Stimulated activated CD8-positive, alpha-beta memory T cell treated with anti-CD3 and anti-CD28 coated beads, Interleukin-7, amount 100 ng/mL, for 4 hours (primary cell): ENCODE measurements at regions not wholly inside any gene's neighbourhood (a gene's known extent, or its start where the extent isn't known, plus 50 kb on each side); places are given as distances from the start of the nearest gene placed in this dataset.

ENCODE experiments used
- DNase-seq, 2 donors: peaks; one replicate each; pipeline ENCODE4 v3.0.0-alpha.2; 2020; ENCODE audit warnings: low read depth in 2 of 2

GRCh38 chr9:16154521-16155078 is 601.8 kb downstream of the CCDC171 start:
- peak; percentile 23 to 28 for DNase-seq

DNA sequence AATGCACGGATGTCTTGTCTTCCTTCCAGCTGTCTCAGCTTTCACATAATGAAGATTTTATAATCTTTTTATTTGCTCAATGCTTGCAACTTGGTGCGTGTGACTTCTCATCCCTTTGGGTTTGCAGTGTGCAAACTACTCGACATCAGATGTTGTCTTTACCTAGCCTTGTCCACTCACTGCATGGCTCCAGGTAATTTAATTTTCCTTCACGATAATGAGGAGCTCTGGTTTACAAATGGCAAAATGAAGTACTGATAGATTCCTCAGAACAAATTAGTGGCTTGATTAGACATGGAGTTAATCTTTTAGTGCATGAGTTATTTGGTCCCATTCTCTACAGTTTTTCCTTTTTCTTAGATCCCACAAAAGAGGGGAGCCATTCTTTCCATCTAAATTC is 603.0 kb downstream of the CCDC171 start:
- DNase-seq, result no peak

DNA sequence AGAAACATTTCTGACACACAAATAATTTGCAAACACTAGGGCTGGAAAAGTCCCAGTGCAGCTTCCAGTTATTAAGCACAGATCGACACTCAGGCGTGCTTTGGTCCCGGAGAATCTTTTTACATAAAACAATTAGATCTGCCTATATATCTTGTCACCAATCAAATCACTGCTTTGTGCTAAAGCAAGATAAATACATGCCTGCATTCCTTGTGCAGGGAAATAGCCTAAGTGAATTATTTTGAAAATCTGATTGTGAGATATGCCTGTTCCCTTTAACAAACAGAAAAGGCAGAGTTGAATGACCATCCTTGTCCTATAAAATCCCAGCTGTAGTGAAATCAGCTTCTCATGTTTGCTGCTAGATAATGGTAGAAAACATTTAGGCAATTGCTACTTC is 604.4 kb downstream of the CCDC171 start:
- no peak for DNase-seq

DNA sequence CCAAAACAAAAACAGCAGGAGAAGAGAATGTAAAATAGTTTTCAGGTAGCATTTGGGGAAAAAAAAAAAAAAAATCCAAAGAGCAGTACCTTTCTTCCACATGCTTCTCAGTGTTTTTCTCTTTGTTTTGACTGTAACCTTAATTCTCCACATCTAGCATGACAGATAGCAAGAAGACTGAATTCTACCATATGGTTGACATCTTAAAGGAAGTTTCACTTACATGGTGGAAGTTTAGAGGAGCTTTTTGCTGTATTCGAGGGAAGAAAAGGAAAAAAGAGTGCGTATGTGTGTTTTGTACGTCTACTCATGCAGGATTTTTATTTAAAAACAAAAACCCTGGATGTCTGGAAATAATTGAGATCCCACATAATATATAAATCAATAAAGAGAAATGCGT is 604.8 kb downstream of the CCDC171 start:
- no peak for DNase-seq

DNA sequence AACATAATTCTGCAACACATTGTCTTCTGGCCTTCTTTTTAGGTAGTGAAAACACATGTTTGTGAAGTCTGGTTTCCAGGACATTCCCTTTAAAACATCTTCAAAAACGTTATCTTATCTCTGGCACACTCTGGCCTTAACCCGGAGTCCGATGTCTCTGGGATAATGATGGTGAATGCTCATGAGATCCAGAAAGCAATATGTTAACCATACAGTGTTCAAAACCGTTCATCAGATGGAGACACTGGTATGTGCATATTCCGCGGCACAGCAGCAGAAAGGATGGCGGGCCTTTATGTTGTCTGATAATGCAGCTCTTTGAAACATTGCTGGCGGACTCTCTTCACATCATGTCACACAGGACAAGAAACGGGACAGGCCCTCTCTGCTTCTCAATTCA is 605.2 kb downstream of the CCDC171 start:
- no peak for DNase-seq

- no peak for DNase-seq
Measured at GRCh38 chr9:16161483-16161882, 608.6 kb downstream of the CCDC171 start.

GRCh38 chr9:16170119-16170518 is 617.3 kb downstream of the CCDC171 start:
- DNase-seq, result no peak

- DNase-seq, result no peak
Measured at GRCh38 chr9:16171911-16172310, 619.1 kb downstream of the CCDC171 start.

GRCh38 chr9:16172796-16173195 is 620.0 kb downstream of the CCDC171 start:
- DNase-seq, result no peak

- no peak for DNase-seq
Measured at GRCh38 chr9:16174915-16175314, 622.1 kb downstream of the CCDC171 start.

- no peak for DNase-seq
Measured at GRCh38 chr9:16175461-16175860, 622.6 kb downstream of the CCDC171 start.

GRCh38 chr9:16178294-16178693 is 625.5 kb downstream of the CCDC171 start:
- DNase-seq, result no peak

DNA sequence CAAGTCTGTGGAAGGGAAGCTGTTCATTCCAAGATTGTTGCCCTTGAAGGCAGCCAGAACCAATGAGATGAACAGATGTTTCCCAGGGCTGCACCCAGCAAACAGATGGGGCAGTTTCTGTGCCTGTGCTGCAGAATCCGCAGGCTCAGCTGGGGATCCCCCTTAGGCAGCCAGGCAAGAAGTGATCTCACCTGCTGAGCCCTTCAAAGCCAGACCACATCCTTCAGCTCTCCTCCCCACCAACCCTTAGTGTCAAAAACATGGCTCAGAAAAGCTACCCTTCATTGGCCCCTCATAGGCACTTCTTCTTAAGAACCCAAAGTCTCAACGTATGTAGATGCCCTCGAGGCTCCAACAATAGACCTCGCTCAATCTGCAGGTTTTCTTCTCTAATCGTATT is 626.7 kb downstream of the CCDC171 start:
- DNase-seq, result peak; percentile 16 to 17

GRCh38 chr9:16180091-16180490 is 627.2 kb downstream of the CCDC171 start:
- no peak for DNase-seq

GRCh38 chr9:16180546-16180945 is 627.7 kb downstream of the CCDC171 start:
- DNase-seq, result no peak

DNA sequence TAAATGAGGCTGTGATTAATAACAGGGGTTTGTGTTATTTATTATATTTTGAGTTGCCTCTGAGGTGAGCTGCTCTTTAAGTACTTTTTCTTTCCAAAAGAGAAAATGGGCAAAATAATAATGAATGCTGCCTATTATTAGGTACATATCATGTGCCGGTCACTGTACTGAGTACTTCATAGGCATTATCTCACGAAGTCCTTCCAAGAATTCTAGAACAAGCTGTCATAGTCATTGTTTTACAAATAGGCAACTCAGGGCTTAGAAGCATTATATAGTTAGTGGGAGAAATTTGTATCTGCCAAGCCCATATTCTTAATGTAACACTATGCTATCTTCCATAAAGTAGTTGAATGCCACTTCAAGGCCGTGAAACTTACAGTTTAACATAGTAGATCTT is 628.7 kb downstream of the CCDC171 start:
- no peak for DNase-seq

- no peak for DNase-seq
Measured at GRCh38 chr9:16182784-16183183, 629.9 kb downstream of the CCDC171 start.

DNA sequence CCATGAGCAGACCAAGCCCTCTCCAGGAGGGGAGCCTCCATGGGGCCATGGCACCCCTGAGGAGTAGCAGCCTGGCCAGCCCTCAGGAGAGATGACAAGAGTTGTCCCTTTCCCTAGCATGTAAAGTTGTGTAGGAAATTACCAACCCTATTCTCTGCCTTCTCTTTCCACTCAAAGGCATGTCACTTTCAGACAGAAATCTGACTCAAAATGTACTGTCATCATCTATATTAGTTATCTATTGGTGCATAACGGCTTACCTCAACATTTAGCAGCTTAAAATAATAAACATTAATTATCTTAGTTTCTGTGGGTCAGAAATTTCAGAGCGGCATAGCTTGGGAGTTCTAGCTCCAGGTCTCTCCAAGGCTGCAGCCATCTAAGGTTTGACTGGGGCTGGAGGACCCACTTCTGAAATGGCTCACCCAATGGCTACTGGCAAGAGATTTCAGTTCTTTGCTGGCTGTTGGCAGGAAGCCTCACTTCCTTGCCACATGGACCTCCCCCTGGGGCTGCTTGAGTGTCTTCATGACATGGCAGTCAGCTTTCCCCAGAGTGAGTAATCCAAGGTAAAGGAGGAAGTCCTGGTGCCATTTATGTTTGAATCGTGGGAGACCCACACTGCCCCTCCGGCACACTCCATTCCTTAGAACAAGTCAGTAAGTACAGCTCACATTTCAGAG is 632.3 kb downstream of the CCDC171 start:
- no peak for DNase-seq

GRCh38 chr9:16191191-16191590 is 638.3 kb downstream of the CCDC171 start:
- no peak for DNase-seq

GRCh38 chr9:16191691-16192402 is 639.0 kb downstream of the CCDC171 start:
- DNase-seq, result no peak

- no peak for DNase-seq
Measured at GRCh38 chr9:16192403-16193017, 639.7 kb downstream of the CCDC171 start.

DNA sequence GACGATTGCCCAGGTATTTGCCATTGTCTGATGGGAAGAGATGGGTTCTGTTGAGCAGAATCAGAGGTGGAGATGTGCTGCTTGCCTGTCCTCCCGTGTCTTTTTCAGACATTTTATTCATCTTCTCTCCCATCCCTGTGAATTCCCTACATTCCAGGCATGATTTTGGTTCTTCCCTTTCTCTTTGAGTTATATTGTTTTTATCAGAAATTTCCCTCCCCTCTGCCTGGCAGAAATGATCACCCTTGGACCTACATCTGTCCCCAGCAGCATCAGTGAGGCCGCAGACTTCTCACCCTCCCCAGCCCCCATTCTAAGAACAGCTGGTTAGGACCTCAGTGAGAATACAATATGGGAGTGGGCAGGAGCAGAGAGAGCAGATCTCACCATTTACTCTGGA is 640.2 kb downstream of the CCDC171 start:
- no peak for DNase-seq

GRCh38 chr9:16196206-16196605 is 643.4 kb downstream of the CCDC171 start:
- no peak for DNase-seq
